ENCODE measurements at regions not wholly inside any gene's neighbourhood (a gene's known extent, or its start where the extent isn't known, plus 50 kb on each side); places are given as distances from the start of the nearest gene placed in this dataset.

DNA sequence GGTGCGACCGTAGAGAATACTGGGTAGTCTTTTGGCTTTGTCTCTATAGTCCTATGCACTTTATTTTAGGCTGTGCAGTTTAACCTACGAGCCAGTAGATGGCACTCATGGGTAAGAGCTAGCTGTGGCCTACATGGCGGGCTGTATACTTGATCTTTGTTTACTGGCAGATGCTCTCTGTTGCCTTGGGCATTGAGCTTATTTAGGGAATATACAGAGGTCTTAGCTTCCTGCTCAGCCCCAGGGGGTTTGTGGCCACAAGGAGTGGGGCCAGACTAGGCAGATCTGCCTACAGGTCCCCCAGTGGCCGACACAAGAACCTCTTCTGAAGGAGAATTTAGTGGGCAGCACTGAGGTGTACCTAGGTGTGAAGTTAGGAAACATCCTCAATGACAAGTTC lies 227.6 kb upstream of the HDX start:
- no peak overlapping the region for H3K27ac Mint-ChIP-seq
- H3K27ac ChIP-seq (ENCODE audit: low read depth, low read length): no peak overlapping the region
- H3K4me1 Mint-ChIP-seq: no peaks in the 10 kb centered on the region
- TF ChIP-seq, protein P1, sequence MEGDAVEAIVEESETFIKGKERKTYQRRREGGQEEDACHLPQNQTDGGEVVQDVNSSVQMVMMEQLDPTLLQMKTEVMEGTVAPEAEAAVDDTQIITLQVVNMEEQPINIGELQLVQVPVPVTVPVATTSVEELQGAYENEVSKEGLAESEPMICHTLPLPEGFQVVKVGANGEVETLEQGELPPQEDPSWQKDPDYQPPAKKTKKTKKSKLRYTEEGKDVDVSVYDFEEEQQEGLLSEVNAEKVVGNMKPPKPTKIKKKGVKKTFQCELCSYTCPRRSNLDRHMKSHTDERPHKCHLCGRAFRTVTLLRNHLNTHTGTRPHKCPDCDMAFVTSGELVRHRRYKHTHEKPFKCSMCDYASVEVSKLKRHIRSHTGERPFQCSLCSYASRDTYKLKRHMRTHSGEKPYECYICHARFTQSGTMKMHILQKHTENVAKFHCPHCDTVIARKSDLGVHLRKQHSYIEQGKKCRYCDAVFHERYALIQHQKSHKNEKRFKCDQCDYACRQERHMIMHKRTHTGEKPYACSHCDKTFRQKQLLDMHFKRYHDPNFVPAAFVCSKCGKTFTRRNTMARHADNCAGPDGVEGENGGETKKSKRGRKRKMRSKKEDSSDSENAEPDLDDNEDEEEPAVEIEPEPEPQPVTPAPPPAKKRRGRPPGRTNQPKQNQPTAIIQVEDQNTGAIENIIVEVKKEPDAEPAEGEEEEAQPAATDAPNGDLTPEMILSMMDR (conservative IDR thresholded peaks at IDR 0.05): peak; percentile 85
- H3K36me3 Mint-ChIP-seq (ENCODE audit: low read depth): no peaks in the 10 kb centered on the region
- H3K4me1 ChIP-seq (ENCODE audit: control insufficient read depth, insufficient read depth, low read length): no peaks in the 10 kb centered on the region
- H3K4me3 Mint-ChIP-seq: no peak overlapping the region
- H3K9ac ChIP-seq (ENCODE audit: extremely low read depth, low read length, poor library complexity, severe bottlenecking): no peak overlapping the region
- H3K4me3 ChIP-seq (ENCODE audit: low read length): no peak overlapping the region
- no peaks in the 10 kb centered on the region for H3K27me3 ChIP-seq (ENCODE audit: control insufficient read depth, insufficient read depth, low read length, poor library complexity, severe bottlenecking)
- H3K9me3 Mint-ChIP-seq: peaks cover 54% of the 10 kb centered on the region
- no peaks in the 10 kb centered on the region for H3K27me3 Mint-ChIP-seq (ENCODE audit: insufficient read depth)
- DNase-seq: peak; percentile 82
- WGBS, 2 experiments (ENCODE audit: insufficient coverage in 1 of 2, insufficient read length in 1 of 2): 16% methylated on average over 5 of the region's 5 CpGs; no CpG with 5 or more reads in 1 of the 2 experiments
- H3K9me3 ChIP-seq (ENCODE audit: control insufficient read depth, low read length): peaks cover 3% of the 10 kb centered on the region
- H3K36me3 ChIP-seq (ENCODE audit: control insufficient read depth, insufficient read depth, low read length): no peaks in the 10 kb centered on the region

DNA sequence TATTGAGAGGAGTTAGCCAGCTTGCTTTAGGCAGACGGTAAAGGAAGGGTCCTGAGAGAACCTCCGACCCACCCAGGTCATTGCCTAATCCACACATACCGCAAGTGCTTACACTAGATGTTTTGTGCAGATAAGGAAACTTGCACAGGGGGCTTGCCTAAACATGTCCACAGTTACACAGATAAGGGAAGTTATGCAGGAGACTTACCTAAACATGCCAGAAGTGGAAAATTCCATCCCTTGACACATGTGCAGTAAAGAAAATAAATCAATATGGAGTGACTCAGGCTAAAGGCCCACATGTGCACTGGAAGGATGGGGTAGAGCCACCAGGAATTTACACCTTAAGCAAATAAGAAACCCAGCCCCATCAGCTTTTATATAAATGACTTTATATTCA lies 232.8 kb upstream of the HDX start:
- Mint-ChIP-seq H3K36me3 (ENCODE audit: low read depth) (peaks cover 2% of the 10 kb centered on the region), H3K27ac (no peak overlapping the region), H3K27me3 (ENCODE audit: insufficient read depth) (no peaks in the 10 kb centered on the region), H3K4me1 (peaks cover 3% of the 10 kb centered on the region), H3K9me3 (peaks cover 28% of the 10 kb centered on the region), H3K4me3 (no peak overlapping the region)
- WGBS, 2 experiments (ENCODE audit: insufficient coverage in 1 of 2, insufficient read length in 1 of 2): 97% methylated on average over 3 of the region's 3 CpGs; no CpG with 5 or more reads in 1 of the 2 experiments
- no peak overlapping the region for H3K4me3 ChIP-seq (ENCODE audit: low read length)
- no peaks in the 10 kb centered on the region for H3K27me3 ChIP-seq (ENCODE audit: control insufficient read depth, insufficient read depth, low read length, poor library complexity, severe bottlenecking)
- DNase-seq: no peak
- H3K27ac ChIP-seq (ENCODE audit: low read depth, low read length): no peak overlapping the region
- TF ChIP-seq, protein P1 (conservative IDR thresholded peaks at IDR 0.05): no peak
- H3K4me1 ChIP-seq (ENCODE audit: control insufficient read depth, insufficient read depth, low read length): peaks cover 7% of the 10 kb centered on the region
- H3K36me3 ChIP-seq (ENCODE audit: control insufficient read depth, insufficient read depth, low read length): no peaks in the 10 kb centered on the region
- H3K9ac ChIP-seq (ENCODE audit: extremely low read depth, low read length, poor library complexity, severe bottlenecking): no peak overlapping the region
- H3K9me3 ChIP-seq (ENCODE audit: control insufficient read depth, low read length): peaks cover 9% of the 10 kb centered on the region

DNA sequence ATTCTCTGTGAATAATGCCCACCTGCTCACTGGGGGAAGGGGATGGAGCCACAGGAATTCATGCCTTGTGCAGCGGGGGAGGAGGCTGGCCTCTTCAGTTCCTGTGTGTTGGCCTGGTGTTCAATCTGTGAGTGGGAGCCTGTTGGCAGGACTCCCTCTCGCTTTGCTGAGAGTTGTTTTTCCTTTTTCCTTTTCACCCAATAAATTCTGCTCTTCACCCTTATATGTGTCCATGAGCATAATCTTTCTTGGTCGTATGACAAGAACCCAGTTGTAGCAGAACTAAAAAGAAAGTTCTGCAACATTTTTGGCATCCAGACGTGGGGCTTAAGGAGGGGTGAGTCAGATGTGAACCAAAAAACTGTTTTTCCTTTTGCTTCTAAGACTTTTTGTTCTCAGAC lies 235.2 kb upstream of the HDX start:
- H3K4me1 Mint-ChIP-seq: peaks cover 3% of the 10 kb centered on the region
- Histone ChIP-seq H3K9me3 (ENCODE audit: control insufficient read depth, low read length) (peaks cover 9% of the 10 kb centered on the region), H3K4me3 (ENCODE audit: low read length) (no peak overlapping the region), H3K9ac (ENCODE audit: extremely low read depth, low read length, poor library complexity, severe bottlenecking) (no peak overlapping the region), H3K27ac (ENCODE audit: low read depth, low read length) (no peak overlapping the region), H3K36me3 (ENCODE audit: control insufficient read depth, insufficient read depth, low read length) (no peaks in the 10 kb centered on the region), H3K4me1 (ENCODE audit: control insufficient read depth, insufficient read depth, low read length) (peaks cover 7% of the 10 kb centered on the region), H3K27me3 (ENCODE audit: control insufficient read depth, insufficient read depth, low read length, poor library complexity, severe bottlenecking) (no peaks in the 10 kb centered on the region)
- TF ChIP-seq, protein P1 (conservative IDR thresholded peaks at IDR 0.05): no peak
- no peak overlapping the region for H3K27ac Mint-ChIP-seq
- H3K27me3 Mint-ChIP-seq (ENCODE audit: insufficient read depth): no peaks in the 10 kb centered on the region
- 88% methylated on average over 4 of the region's 4 CpGs; no CpG with 5 or more reads in 1 of the 2 experiments for WGBS, 2 experiments (ENCODE audit: insufficient coverage in 1 of 2, insufficient read length in 1 of 2)
- DNase-seq: no peak
- H3K9me3 Mint-ChIP-seq: peaks cover 18% of the 10 kb centered on the region
- peaks cover 2% of the 10 kb centered on the region for H3K36me3 Mint-ChIP-seq (ENCODE audit: low read depth)
- no peak overlapping the region for H3K4me3 Mint-ChIP-seq
